ENCODE measurements at regions not wholly inside any gene's neighbourhood (a gene's known extent, or its start where the extent isn't known, plus 50 kb on each side); places are given as distances from the start of the nearest gene placed in this dataset.

- no peak for DNase-seq
Measured at GRCh38 chr10:130230036-130230435, 93.8 kb downstream of the GLRX3 start.

GRCh38 chr10:130230611-130231010 is 94.4 kb downstream of the GLRX3 start:
- no peak for DNase-seq

- DNase-seq = no peak
Measured at GRCh38 chr10:130231251-130231741, 95.1 kb downstream of the GLRX3 start.

- DNase-seq = no peak
Measured at GRCh38 chr10:130232166-130233034, 96.2 kb downstream of the GLRX3 start.

- DNase-seq = no peak
Measured at GRCh38 chr10:130233035-130233360, 96.8 kb downstream of the GLRX3 start.

- DNase-seq = no peak
Measured at GRCh38 chr10:130233426-130233825, 97.2 kb downstream of the GLRX3 start.

- no peak for DNase-seq
Measured at GRCh38 chr10:130234171-130234965, 98.2 kb downstream of the GLRX3 start.

GRCh38 chr10:130236711-130237110 is 100.5 kb downstream of the GLRX3 start:
- no peak for DNase-seq

- no peak for DNase-seq
Measured at GRCh38 chr10:130240409-130240808, 104.2 kb downstream of the GLRX3 start.

GRCh38 chr10:130242513-130242912 is 106.3 kb downstream of the GLRX3 start:
- no peak for DNase-seq

- no peak for DNase-seq
Measured at GRCh38 chr10:130243015-130243414, 106.8 kb downstream of the GLRX3 start.

GRCh38 chr10:130244031-130244927 is 108.1 kb downstream of the GLRX3 start:
- no peak for DNase-seq

GRCh38 chr10:130244928-130245495 is 108.8 kb downstream of the GLRX3 start:
- no peak for DNase-seq

- DNase-seq = no peak
Measured at GRCh38 chr10:130246113-130246512, 109.9 kb downstream of the GLRX3 start.

GRCh38 chr10:130250127-130250526 is 113.9 kb downstream of the GLRX3 start:
- DNase-seq = no peak

GRCh38 chr10:130251766-130252165 is 115.6 kb downstream of the GLRX3 start:
- no peak for DNase-seq

- DNase-seq = no peak
Measured at GRCh38 chr10:130254243-130254642, 118.1 kb downstream of the GLRX3 start.

GRCh38 chr10:130254662-130255061 is 118.5 kb downstream of the GLRX3 start:
- no peak for DNase-seq

GRCh38 chr10:130255777-130256176 is 119.6 kb downstream of the GLRX3 start:
- no peak for DNase-seq

- no peak for DNase-seq
Measured at GRCh38 chr10:130257897-130258296, 121.7 kb downstream of the GLRX3 start.

- no peak for DNase-seq
Measured at GRCh38 chr10:130259380-130259779, 123.2 kb downstream of the GLRX3 start.

GRCh38 chr10:130261306-130261705 is 125.1 kb downstream of the GLRX3 start:
- no peak for DNase-seq

GRCh38 chr10:130261766-130262165 is 125.6 kb downstream of the GLRX3 start:
- no peak for DNase-seq

Data from hippocampal formation (tissue), 2 donors.